BJ (cell line): ENCODE measurements at regions not wholly inside any gene's neighbourhood (a gene's known extent, or its start where the extent isn't known, plus 50 kb on each side); places are given as distances from the start of the nearest gene placed in this dataset.

Experiments
- CTCF ChIA-PET: fragments of 350-600 bp; formaldehyde crosslinking; extraction: SDS; loops from one replicate; lab custom pipeline; 2021; ENCODE audit warnings: antibody characterized with exemption, inconsistent platforms; lab: Yijun Ruan, JAX
- POLR2A ChIA-PET: fragments of 300-600 bp; sonication (Branson Sonifier 250); formaldehyde crosslinking; extraction: SDS; loops from one replicate; lab custom pipeline; 2021; ENCODE audit warnings: antibody characterized with exemption; lab: Charles Lee
- DNase-seq: peaks from one replicate; pipeline ENCODE4 v3.0.0-alpha.2; 2011; ENCODE audit warnings: low read depth
- H3K27me3 ChIP-seq: 2 replicates; pipeline ENCODE4 v1.6.0; 2011; ENCODE audit warnings: low read length; ENCODE audit not compliant: control insufficient read depth, insufficient read depth
- H3K36me3 ChIP-seq: 2 replicates; pipeline ENCODE4 v1.5.1; 2011; ENCODE audit warnings: low read length; ENCODE audit not compliant: control insufficient read depth, insufficient read depth
- H3K4me3 ChIP-seq: 2 replicates; pipeline ENCODE4 v1.5.1; 2011; ENCODE audit warnings: low read depth, mild to moderate bottlenecking, control low read depth, low read length
- TF ChIP-seq, protein P1 (sequence below): IDR thresholded peaks from 2 replicates; pipeline ENCODE4 v1.5.1; 2011; ENCODE audit warnings: low read depth, mild to moderate bottlenecking, control low read depth, inconsistent platforms, low read length, moderate library complexity; ENCODE audit not compliant: insufficient read depth

DNA sequence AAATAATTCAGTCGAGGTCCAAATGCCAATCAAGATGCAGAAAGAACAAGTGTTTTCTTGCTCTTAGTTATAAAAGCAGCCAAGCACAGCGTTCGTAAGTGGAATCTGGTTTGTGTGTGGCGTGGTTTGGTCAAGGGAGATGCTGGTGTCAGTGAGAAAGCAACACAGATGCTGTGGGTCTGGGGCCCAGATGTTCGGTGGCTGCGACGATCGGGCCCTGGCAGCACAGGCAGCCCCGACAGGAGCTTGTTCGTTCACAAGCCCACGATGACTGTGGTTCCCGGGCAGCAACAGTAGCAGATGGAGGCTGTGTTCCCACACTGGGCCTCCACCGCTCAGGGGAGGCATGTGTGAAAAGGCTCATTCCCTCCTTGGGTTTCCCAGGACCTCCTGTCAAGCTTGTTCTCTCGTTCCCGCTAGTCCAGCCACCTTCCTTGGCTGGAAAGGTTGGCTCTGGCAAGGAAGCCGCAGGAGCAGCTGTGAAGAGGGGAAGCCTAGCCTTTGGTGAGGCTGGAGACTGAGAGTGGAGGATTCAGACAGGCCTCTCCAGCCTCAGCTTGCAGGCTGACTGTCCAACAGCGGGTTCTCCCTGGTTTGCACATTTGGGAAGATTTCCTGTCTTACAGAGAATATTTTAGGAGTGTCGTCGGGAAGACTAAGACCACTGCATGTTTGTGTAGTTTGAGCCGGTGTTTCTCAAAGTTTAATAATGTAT lies 304.7 kb downstream of the QKI start:
- Histone ChIP-seq H3K27me3 (no peaks in the 10 kb centered on the region; the same call in 1 of the 2 replicates), H3K4me3 (no peak overlapping the region), H3K36me3 (no peaks in the 10 kb centered on the region)
- DNase-seq: no peak
- TF ChIP-seq, protein P1, sequence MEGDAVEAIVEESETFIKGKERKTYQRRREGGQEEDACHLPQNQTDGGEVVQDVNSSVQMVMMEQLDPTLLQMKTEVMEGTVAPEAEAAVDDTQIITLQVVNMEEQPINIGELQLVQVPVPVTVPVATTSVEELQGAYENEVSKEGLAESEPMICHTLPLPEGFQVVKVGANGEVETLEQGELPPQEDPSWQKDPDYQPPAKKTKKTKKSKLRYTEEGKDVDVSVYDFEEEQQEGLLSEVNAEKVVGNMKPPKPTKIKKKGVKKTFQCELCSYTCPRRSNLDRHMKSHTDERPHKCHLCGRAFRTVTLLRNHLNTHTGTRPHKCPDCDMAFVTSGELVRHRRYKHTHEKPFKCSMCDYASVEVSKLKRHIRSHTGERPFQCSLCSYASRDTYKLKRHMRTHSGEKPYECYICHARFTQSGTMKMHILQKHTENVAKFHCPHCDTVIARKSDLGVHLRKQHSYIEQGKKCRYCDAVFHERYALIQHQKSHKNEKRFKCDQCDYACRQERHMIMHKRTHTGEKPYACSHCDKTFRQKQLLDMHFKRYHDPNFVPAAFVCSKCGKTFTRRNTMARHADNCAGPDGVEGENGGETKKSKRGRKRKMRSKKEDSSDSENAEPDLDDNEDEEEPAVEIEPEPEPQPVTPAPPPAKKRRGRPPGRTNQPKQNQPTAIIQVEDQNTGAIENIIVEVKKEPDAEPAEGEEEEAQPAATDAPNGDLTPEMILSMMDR: no peak
- POLR2A ChIA-PET: no interaction called here
- CTCF ChIA-PET: interaction anchor here (1.0 kb wide), 1 partner anchor 11 kb away, joined by 3 read pairs; no protein-coding TSS in a partner anchor

DNA sequence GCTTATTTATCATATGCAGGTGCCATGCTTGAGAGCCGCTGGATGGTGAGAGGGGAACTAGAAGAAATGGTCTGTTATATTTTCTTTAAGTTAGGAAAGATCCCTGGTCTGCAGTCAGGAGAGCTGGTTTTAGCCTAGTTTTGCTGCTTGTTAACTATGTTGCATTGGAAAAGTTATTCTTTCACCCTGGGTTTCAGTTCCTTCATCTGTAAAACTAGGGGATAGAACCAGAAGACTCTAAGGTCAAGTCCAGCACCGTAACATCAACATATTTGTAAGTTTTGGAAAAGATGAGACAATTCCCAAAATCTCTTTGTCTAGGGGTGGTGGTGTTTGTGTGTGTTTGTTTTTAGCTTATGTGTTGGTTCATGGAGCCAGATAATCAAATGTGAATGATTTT lies 304.0 kb downstream of the QKI start:
- Histone ChIP-seq H3K36me3 (no peaks in the 10 kb centered on the region), H3K4me3 (no peak overlapping the region), H3K27me3 (no peaks in the 10 kb centered on the region; the same call in 1 of the 2 replicates)
- CTCF ChIA-PET: interaction anchor here (1.0 kb wide), 1 partner anchor 11 kb away, joined by 3 read pairs; no protein-coding TSS in a partner anchor
- DNase-seq: no peak
- TF ChIP-seq, protein P1: no peak
- POLR2A ChIA-PET: no interaction called here

DNA sequence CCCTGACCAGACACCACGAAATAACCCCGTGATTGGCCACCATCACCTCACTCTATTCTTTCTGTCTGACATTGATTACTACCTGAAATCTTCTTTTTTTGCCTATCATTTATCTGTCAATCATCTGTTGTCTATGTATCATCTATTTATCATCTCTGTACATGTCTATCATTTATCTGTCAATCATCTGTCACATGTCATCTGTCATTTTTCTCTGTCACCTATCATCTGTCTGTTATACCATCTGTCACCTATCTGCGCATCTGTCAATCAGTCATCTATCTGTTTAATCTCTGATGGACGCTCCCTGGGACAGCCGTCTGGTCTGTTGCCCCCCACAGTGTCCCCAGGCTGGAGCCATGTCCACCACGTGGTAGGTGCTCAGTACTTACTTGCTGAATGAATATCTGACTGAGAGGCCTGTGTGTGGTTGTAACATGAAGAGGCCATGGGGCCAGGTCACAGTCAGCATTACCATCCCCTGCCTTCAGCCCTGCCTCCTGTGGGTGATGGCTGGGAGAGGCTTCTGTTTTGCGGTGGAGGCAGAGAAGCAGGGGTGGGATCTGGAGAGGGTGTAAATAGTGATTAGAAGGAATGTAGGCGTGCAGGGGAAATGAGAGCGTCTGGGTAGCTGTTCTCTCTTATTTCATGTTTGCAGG lies 302.7 kb downstream of the QKI start:
- ChIA-PET POLR2A (no interaction called here), CTCF (no interaction called here)
- no peaks in the 10 kb centered on the region for H3K36me3 ChIP-seq
- DNase-seq: no peak
- H3K4me3 ChIP-seq: no peak overlapping the region
- TF ChIP-seq, protein P1: no peak
- H3K27me3 ChIP-seq: no peaks in the 10 kb centered on the region; the same call in 1 of the 2 replicates

DNA sequence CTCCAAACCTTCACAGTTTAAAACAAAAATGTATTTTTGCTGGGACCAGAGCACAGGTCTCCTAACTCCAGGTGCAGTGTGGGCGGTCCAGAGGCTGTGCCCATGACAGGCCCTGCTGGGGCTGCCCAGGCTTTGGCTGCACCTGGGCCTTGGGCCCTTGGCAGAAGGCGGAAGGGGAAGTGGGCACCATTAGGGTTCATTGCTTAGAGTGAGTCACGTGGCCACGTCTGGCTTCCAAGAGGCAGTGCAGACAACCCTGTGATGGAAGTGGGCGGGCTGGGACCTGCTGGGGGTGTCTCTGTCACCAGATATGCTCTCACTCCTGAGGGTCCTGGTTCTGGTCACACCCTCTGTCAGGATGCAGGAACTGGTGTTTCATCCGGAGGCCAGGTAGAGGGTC lies 302.2 kb downstream of the QKI start:
- H3K4me3 ChIP-seq: no peak overlapping the region
- H3K36me3 ChIP-seq: no peaks in the 10 kb centered on the region
- ChIA-PET CTCF (no interaction called here), POLR2A (no interaction called here)
- TF ChIP-seq, protein P1: no peak
- H3K27me3 ChIP-seq: no peaks in the 10 kb centered on the region; the same call in 1 of the 2 replicates
- DNase-seq: no peak

GRCh38 chr6:163715846-163716245 lies 301.3 kb downstream of the QKI start:
- ChIA-PET CTCF (interaction anchor here (0.8 kb wide), 1 partner anchor 1578 kb away, joined by 3 read pairs; no protein-coding TSS in a partner anchor), POLR2A (no interaction called here)
- H3K4me3 ChIP-seq: no peak overlapping the region

More at GRCh38 chr6:163715846-163716245, 301.3 kb downstream of the QKI start:
- no peaks in the 10 kb centered on the region for H3K36me3 ChIP-seq
- TF ChIP-seq, protein P1: no peak
- DNase-seq: no peak
- H3K27me3 ChIP-seq: no peaks in the 10 kb centered on the region; the same call in 1 of the 2 replicates
